Esophagus muscularis mucosa (tissue), 4 donors: ENCODE measurements at regions not wholly inside any gene's neighbourhood (a gene's known extent, or its start where the extent isn't known, plus 50 kb on each side); places are given as distances from the start of the nearest gene placed in this dataset.

Experiments used
- CTCF ChIP-seq, 3 experiments: fragments of 200-600 bp in 2 of 3; fragments of 450-650 bp in 1 of 3; sonication (generic) in 2 of 3; IDR thresholded peaks; one replicate each; pipeline ENCODE4 v1.5.1; 2017 to 2019; ENCODE audit warnings: antibody characterized with exemption in 3 of 3, mild to moderate bottlenecking in 2 of 3, moderate library complexity in 1 of 3
- EP300 ChIP-seq: sonication (generic); formaldehyde crosslinking; IDR thresholded peaks from one replicate; pipeline ENCODE4 v1.6.1; 2017; ENCODE audit warnings: antibody characterized with exemption
- POLR2AphosphoS5 ChIP-seq, 2 donors: sonication (generic); formaldehyde crosslinking; IDR thresholded peaks; one replicate each; pipeline ENCODE4 v1.6.1; 2017; ENCODE audit warnings: antibody characterized with exemption in 2 of 2

- no peak for TF ChIP-seq POLR2AphosphoS5 (IDR thresholded peaks at IDR 0.05)
- TF ChIP-seq CTCF (IDR thresholded peaks at IDR 0.05): no peak
- no peak for TF ChIP-seq EP300
These were observed 113.3 kb upstream of the PTGFR start for GRCh38 chr1:78377356-78377928.
